Peyer's patch (tissue), 4 donors: ENCODE measurements at regions not wholly inside any gene's neighbourhood (a gene's known extent, or its start where the extent isn't known, plus 50 kb on each side); places are given as distances from the start of the nearest gene placed in this dataset.

Source experiments
- CTCF ChIP-seq, 6 experiments: fragments of 450-650 bp in 4 of 6; fragments of 200-600 bp in 2 of 6; sonication (generic) in 1 of 6; IDR thresholded peaks; one replicate each; pipeline ENCODE4 v1.5.1; 2017 to 2019; ENCODE audit warnings: antibody characterized with exemption in 6 of 6, mild to moderate bottlenecking in 3 of 6, moderate library complexity in 1 of 6
- POLR2A ChIP-seq, 2 donors: fragments of 450-650 bp; IDR thresholded peaks; one replicate each; pipeline ENCODE4 v1.5.1; 2017; ENCODE audit warnings: antibody characterized with exemption in 2 of 2, mild to moderate bottlenecking in 2 of 2, moderate library complexity in 2 of 2

GRCh38 chrX:65595460-65595876, 60.9 kb upstream of the LAS1L start:
- TF ChIP-seq CTCF (IDR thresholded peaks at IDR 0.05) (peak; percentile 91 to 99 (median 98)), POLR2A (IDR thresholded peaks at IDR 0.05) (no peak)
